NCI-H146 (cell line): ENCODE measurements at regions not wholly inside any gene's neighbourhood (a gene's known extent, or its start where the extent isn't known, plus 50 kb on each side); places are given as distances from the start of the nearest gene placed in this dataset.

ENCODE experiments used
- DNase-seq: peaks from one replicate; lab custom pipeline; 2025; lab: John Stamatoyannopoulos, UW

GRCh38 chr11:11755871-11756270, 85.9 kb upstream of the USP47 start:
- DNase-seq = no peak

- DNase-seq = no peak
These were observed 89.1 kb upstream of the USP47 start for GRCh38 chr11:11752679-11753078.

GRCh38 chr11:11750017-11750878, 91.5 kb upstream of the USP47 start:
- DNase-seq = no peak

GRCh38 chr11:11748706-11749365, 92.9 kb upstream of the USP47 start:
- DNase-seq = no peak

- no peak for DNase-seq
These were observed 94.2 kb upstream of the USP47 start for GRCh38 chr11:11747570-11747969.

- no peak for DNase-seq
These were observed 95.3 kb upstream of the USP47 start for GRCh38 chr11:11746449-11746848.

- no peak for DNase-seq
These were observed 98.6 kb upstream of the USP47 start for GRCh38 chr11:11743216-11743615.

GRCh38 chr11:11742486-11742885, 99.3 kb upstream of the USP47 start:
- DNase-seq = no peak

- DNase-seq = no peak
These were observed 100.9 kb upstream of the USP47 start for GRCh38 chr11:11740836-11741235.

- DNase-seq = peak; percentile 95
These were observed 101.6 kb upstream of the USP47 start for GRCh38 chr11:11740073-11740702.

- no peak for DNase-seq
These were observed 103.4 kb upstream of the USP47 start for GRCh38 chr11:11738370-11738769.

GRCh38 chr11:11735586-11735985, 106.2 kb upstream of the USP47 start:
- DNase-seq = peak; percentile 10

- DNase-seq = no peak
These were observed 108.5 kb upstream of the USP47 start for GRCh38 chr11:11733246-11733747.

- DNase-seq = no peak
These were observed 109.7 kb upstream of the USP47 start for GRCh38 chr11:11732116-11732515.

- peak; percentile 39 for DNase-seq
These were observed 109.7 kb upstream of the GALNT18 start for GRCh38 chr11:11731311-11732083.

- no peak for DNase-seq
These were observed 106.6 kb upstream of the GALNT18 start for GRCh38 chr11:11728386-11728785.

- no peak for DNase-seq
These were observed 103.6 kb upstream of the GALNT18 start for GRCh38 chr11:11725438-11725837.

- DNase-seq = no peak
These were observed 103.2 kb upstream of the GALNT18 start for GRCh38 chr11:11724994-11725393.

GRCh38 chr11:11722861-11723260, 101.1 kb upstream of the GALNT18 start:
- DNase-seq = no peak

- no peak for DNase-seq
These were observed 100.4 kb upstream of the GALNT18 start for GRCh38 chr11:11722246-11722645.

- DNase-seq = no peak
These were observed 96.7 kb upstream of the GALNT18 start for GRCh38 chr11:11718511-11718910.
